8988T (cell line): ENCODE measurements at regions not wholly inside any gene's neighbourhood (a gene's known extent, or its start where the extent isn't known, plus 50 kb on each side); places are given as distances from the start of the nearest gene placed in this dataset.

ENCODE experiments used
- DNase-seq: peaks from one replicate; pipeline ENCODE4 v3.0.0; 2011

DNA sequence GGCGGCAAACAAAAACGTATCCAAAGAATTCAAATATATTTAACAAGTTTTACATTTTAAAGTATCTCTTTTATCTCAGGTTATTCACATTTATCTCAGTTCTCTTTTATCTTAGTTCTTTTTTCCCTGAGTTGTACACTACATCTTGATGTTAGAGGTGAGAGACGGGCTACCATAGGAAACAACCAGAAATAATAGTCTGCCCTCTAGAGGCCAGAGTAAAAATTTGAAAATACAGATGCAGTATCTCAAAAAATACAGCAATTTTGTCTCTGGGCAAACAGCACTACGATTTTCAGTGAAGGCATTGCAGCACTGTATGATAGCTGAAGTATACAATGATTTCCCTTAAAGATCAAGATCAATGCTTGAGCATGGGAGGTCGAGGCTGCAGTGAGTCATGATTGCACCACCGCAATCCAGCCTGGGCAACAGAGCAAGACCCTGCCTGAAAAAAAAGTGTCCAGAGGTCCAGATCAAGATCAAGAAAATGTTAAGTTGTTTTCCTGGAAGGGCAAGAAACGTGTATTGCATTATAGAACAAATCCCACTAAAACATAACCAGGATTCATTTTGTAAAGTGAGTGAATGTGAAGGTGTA, 82.6 kb upstream of the ATP11B start:
- no peak for DNase-seq

DNA sequence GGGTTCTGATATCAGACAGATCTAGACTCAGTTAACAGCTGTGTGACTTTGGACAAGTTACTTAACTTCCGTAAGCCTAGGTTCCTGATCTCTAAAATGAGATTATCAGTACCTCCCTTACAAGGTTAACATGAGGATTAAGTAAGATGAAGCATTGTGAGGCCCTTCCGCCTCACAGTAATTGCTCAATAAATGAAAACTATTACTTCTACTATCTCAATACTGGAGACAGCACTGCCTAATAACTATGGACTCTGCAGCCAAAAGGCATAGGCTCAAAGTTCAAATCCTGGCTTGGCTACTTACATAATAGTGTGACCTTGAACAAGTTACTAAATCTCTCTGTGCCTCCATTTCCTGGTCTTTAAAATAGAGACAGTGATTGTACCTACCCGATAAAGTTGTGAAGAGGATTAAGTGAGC, 82.0 kb upstream of the ATP11B start:
- no peak for DNase-seq

DNA sequence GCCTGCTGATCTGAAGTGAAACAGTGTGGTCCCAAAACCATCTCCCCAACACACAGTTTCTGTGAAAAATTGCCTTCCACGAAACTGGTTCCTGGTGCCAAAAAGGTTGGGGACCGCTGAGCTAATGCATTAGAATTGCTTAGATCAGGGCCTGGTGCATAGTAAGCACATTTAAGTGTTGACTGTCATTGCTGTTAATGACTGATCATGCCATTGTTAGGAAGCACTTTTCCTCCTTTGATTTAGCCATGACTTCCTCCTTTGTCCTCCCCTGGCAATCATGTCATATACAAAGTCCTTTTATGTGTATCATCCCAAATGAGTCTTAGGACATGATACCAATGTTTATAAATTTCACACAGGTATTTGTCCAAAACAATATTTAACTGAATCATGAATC, 81.5 kb upstream of the ATP11B start:
- no peak for DNase-seq

DNA sequence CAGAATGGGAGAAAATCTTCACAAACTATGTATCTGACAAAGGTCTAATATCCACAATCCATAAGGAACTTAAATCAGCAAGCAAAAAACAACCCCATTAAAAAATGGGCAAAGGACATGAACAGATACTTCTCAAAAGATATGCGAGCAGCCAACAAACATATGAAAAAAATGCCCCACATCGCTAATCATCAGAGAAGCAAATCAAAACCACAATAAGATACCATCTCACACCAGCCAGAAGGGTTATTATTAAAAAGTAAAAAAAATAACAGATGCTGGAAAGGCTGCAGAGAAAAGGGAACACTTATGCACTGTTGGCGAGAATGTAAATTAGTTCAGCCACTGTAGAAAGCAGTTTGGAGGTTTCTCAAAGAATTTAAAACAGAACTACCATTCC, 80.2 kb upstream of the ATP11B start:
- no peak for DNase-seq

DNA sequence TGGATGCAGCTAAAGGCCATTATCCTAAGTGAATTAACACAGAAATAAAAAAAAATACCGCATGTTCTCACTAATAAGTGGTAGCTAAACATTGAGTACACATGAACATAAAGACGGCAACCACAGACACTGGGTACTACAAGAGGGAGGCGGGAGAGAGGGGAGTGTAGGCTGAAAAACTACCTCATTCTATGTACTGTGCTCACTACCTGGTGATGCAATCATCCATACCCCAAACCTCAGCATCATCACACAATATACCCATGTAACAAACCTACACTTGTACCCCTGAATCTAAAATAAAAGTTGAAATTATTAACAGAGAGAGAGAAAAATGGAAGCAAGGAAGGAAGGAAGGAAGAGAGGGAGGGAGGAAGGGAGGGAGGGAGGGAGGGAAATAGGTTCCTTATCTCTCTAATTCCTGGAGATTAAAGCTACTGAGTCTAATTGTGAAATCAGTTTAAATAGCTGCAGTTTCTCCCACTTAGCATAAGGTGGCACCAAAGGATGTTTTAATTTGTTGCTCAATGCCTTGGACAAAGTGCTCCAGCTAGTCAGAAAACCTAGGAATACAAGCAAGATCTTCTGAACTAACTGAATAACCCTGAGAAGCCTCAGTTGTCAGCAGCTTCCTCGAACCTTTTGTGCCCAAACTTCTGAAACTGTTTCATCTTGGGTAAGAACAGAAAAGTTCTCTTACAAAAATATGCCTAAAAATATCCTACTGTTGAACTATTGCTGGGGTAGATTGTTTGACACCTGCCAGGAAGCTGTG, 79.4 kb upstream of the ATP11B start:
- peak; percentile 25 for DNase-seq

DNA sequence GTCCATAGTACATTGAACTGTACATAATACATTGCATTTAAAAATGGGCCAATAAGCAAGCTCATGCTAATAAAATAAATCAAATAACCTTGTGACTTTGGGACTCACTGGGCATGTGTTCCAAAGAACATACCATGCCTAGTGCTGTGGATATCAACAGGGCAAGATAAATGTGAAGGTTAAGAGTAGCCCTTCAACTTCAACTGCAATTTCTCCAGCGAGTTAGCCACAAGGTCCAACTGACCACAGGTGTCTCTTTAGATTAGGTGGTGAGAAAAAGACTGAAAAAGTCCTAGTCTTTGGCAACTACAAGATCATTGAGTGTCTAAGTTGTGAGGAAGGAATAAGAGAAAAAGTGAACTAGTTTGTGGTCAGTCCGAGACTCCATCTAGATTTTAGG, 78.3 kb upstream of the ATP11B start:
- DNase-seq, result no peak

DNA sequence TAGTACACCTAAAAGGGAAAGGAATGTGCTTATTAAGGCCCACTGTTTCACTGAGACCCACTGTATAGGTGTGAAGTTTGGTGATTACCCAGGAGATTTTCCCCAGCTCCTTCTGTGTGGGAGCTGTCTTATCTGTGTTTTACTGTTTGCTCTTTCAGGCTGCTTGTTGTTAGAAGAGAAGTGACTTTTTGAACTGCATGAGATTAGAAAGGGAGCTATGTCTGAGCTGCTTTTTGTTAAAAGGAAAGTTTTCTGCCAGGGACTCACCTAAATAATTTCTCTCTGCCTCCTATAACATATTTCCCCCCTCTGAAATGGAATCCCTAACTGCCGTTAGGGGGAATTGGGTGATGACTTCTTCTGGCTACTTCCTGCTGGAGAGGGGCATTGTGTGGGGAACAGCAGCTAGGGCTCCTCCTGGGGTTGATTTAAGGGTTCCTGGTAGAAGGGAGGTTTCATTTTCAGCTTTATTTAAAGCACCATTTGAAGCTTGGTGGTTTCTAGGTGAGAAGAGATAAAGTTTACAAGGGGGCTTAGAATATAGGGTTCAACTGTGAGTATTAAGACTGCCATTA, 77.1 kb upstream of the ATP11B start:
- DNase-seq, result no peak

DNA sequence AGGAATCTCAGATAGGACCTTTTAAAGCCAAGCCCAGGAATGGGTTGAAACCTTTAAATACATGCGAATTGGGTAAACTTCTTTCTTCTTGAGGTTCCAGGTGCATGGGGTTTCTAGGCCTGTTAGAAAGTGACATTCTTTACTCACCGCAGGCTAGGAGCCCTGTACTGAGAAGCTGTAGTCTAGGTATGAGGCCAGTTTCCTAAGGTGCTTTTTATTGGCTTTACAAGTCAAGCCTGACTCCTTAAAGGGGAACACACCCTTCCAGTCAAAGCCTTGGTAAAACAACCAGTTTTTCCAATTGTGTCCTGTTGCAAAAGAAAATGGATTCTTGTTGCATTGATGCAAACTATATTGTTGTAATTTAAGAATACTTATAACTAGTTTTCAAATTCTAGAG, 76.1 kb upstream of the ATP11B start:
- DNase-seq, result no peak

DNA sequence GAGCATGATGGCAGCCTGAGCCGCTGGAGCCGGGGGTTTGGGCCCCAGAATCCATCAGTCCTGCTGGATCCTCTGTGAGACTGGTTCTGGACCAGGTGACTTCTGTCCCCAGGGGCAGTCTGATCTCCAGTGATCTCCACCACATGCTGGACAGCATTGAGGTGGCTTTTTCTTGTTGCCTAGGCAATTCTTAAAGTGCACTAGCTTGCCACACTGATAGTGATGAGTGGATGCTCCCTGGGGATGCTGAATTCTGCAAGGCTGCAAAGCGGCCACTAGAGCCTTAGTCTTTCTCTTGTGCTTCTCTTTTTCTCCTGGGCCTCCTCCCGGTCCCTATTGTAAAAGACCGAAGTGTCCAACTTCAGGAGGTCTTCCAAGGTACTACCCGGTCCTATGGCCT, 70.4 kb upstream of the ATP11B start:
- DNase-seq, result no peak

DNA sequence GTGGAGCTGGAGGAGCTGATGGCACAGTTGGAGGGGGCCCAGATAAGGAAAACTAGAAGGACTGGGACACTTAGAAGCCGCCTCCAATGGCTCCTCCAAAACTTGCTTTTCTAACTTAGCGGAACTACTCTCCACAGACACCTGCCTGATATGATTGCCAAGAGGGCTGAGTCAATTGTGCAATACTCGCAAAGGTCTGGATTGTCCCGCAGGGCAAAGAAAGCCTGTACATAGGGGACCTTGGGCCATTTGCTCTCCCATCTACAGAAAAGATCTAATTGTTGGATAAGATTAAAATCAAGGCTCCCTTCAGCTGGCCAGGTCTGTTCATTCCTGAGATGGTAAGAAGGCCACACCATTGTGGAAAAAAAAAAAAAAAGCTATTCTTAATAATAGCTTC, 69.7 kb upstream of the ATP11B start:
- DNase-seq, result no peak

DNA sequence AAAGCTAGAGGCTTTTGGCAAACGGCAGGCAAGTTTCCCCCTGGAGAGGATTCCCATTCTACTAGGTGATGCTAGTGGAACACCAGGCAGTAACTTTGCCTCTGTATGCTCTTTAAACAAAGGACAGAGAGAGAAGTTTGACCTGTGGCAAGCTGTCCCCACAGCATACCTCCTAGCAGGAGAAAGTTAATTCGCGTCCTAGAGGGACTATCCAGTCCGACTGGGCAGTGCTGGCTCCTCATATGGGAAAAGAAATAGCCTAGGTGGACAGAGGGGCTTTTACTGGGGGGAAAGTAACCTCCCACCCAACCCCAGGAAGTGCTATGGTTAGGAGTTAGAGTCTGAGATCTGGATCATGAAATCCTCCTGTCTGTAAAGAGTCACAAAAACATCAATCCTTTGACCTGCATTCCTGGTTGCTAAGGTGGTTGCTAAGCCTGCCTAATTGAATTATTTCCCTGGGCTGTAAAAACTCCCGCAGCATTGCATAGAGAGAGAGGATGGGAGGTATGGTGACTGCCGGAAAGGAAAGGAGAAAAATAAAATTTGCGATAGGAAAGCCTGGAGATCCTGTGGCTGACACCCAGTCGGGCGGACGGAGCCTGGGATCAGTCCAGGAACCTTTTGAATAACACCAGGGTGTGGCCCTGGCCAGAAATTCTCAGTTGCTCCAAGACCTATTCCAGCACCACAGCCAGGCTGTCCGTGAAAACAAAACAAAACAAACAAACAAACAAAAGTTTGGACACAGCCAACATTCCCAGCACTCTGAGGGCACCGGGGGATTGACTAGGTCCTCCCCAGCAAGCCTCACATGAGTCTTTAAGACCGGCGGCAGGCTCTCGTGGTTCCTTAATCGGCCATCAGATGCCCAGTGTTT, 67.7 kb upstream of the ATP11B start:
- DNase-seq, result no peak

DNA sequence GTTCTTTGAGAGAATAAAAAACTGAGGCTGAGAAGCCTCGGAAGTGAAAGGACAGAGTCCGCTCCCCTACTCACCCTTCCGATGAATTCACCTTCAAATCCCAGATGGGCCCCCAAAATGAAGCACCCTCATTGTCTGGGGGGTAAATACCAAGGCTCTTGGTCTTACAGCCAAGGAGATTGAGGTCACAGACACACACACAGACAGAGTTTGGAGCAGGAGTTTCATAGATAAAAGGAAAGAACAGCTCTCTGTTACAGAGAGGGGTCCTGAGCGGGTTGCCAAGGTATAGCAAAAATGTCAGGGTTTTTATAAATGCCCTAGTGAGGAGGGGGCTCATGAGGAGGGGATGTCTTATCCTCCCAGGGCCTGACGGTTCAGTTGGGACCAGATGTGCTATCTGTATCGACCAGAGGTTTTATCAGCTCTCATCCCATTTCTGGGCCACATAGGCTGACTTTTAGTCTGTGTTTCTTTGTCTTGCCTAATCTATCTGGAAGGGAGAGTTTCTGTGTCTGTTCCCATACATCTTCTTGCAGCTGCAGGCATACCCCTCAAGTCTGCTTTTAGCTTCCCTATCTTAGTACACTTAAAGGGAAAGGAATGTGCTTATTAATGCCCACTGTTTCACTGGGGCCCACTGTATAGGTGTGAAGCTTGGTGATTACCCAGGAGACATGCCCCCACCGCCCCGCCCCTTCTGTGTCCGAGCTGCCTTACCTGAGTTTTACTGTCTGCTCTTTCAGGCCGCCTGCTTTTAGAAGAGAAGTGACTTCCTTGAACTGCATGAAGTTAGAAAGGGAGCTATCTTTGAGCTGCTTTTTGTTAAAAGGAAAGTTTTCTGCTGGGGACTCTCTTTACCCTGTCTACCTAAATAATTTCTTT, 66.8 kb upstream of the ATP11B start:
- no peak for DNase-seq

DNA sequence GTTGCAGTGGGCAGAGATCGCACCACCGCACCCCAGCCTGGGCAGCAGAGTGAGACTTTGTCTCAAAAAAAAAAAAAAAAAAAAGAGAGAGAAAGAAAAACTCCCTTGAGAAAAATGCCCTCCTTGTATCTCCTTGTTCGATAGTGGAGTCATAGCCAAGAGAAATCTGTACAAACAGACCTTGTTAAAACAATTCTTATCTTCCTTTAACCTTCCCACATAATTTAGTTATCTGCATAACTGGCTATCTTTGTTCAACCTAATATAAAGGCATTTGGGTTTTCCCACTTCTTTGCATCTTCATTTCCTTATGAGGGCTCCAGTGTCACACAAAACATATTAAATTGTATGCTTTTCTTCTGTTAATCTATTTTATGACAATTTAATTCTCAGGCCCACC, 65.1 kb upstream of the ATP11B start:
- no peak for DNase-seq

DNA sequence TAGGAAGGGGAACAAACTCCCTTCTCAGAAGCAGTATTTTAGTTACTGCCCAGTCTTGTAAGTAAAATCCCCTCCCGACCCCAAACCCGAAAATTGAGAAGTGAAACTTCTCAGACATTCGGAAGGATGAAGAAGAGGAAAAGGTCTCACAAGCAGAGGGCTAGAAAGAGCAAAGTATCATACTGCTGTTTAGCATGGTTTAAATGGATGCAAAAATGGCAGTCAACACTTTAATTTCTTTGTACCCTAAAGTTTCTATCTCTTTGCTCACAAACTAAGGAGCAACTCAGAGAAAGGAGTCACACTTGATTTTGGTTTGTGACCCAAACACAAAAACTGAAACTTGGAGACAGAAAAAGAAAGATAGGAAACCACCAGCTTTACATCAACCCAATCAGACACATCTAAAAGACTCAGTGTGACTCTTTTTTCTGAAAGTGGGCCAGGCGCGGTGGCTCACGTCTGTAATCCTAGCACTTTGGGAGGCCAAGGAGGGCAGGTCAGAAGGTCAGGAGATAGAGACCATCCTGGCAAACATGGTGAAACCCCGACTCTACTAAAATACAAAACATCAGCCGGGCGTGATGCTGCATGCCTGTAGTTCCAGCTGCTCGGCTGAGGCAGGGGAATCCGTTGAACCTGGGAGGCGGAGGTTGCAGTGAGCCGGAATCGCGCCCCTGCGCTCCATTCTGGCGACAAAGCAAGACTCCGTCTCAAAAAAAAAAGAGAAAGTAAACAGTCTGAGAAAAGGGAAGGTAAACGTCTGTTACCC, 63.2 kb upstream of the ATP11B start:
- no peak for DNase-seq

DNA sequence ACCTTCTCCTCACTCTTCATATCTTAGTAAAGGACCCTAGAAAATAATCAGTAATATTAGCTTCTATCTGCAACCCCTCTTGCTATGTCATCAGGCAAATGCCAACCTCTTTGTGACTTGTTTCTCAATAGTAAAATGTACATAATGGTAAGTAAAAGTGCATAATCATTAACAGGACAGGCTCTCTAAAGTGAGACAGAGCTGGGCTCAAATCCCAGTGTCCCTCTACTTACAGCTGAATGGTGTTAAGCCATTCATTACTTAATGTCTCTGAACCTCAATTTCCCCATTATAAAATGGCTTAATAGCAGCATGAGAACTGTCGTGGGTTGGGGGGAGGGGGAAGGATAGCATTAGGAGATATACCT, 62.6 kb upstream of the ATP11B start:
- DNase-seq, result no peak

DNA sequence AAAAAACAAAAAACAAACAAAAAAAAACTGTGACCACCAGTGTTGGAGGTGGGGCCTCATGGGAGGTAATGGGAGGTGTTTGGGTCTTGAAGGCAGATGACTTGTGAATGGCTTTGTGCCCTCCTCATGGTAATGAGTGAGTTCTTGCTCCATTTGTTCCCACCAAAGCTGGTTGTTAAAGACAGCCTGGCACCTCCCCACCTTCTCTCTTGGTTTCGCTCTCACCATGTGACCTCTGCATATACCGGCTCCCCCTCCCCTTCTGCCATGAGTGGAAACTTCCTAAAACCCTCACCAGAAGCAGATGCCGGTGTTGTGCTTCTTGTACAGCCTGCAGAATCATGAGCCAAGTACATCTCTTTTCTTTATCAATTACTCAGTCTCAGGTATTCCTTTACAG, 61.5 kb upstream of the ATP11B start:
- DNase-seq, result no peak

DNA sequence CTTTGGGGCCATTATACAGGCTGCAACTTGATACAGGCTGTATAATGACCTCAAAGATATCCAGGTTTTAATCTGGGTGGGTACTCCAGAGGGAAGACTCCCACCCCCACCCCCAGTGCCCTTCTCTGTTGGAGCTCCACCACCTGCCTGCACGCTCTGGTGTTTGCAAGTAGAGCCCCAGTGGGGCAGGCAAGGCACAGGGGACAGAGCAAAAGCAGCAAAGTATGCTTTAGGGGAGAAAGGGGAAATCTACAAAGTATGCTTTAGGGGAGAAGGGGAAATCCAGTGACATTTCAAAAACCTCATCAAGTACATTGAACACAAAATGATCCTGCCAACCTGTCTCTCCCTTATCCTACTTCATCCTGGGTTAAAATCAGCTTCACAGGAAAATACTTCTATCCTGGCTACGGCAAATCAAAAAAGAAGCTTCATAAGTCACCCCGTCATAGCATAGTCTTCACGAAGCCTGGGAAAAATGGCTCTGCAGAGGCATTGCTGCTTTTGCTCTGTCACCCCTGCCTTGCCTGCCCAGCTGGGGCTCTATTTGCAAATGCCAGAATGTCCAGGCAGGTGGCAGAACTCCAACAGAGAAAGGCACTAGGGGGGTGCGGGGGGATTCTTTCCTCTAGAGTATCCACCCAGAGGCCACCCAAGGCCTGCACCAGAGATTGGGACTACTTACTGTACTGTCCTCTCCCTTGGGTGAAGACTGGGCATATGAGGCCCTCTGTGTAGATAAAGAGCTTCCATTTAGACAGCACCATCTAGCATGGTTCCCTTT, 60.9 kb upstream of the ATP11B start:
- DNase-seq, result no peak

DNA sequence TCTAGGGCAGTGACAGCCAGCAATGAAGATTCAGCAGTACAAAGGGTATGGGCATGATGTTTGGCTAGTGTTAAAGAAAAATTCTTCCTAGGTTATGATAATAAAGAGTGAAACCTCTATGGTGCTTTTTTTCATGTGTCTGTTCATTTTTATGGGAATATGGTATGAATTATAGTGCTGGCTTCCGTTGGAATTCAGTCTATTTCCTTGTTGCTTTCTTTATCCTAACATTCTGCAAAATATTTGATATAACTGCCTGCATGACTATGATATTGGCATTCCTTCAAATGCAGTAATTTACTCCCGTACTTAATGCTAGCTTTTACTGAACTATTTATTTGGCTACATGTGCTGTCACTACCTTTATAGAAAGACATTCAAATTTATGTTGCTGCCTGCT, 57.6 kb upstream of the ATP11B start:
- no peak for DNase-seq

DNA sequence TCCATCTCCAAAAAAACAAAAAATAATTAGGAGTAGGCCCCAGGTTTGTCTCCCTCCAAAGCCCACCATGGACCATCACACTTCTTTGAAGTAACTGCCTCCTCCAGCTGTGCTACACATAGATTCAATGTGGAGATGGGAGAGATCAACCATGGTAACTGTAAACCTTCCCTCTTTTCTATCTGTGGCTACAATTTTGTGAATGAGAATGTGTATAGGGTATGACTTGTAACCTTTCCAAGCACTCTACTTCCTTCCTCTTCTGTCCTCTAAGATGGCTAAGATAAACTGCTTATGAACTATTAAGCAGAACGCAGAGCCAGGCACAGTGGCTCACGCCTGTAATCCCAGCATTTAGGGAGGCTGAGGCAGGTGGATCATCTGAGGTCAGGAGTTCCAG, 55.5 kb upstream of the ATP11B start:
- DNase-seq, result no peak

DNA sequence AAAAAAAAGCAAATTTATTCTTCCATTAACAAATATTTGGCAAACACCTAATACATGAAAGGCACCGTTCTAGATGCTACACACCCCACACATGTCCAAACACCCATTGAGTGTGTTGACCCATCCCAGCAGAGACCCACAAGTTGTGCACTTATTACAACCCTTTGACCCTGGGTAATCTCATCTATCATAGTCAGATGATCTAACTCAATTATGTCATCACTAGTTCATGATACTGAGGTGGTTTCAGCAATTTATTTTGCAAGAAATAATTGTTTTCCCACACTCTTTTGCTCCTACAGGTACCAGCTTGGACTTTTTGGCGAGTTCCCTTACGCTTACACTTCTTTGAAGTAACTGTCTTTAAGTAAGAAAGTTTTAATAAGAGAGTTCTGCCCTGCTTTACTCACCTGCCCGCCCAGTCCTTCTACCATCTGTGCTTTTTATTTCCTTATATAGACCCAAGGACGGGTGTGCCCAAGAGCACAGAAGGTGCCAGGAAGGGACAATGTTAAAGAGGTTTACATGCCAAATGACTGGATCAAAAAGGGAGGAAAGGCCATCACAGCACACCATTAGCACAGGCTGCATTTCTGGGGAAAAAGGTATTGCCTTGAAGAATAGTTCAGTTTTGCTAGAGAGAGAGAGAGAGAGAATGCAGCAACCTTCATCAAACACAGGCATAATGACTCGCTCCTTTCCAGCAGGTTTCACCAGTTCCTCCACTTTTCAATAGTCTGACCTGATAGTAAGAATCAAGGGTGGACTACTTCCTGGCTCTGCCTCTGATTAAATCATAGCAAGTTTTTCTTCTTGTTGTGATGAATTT, 54.5 kb upstream of the ATP11B start:
- no peak for DNase-seq
